22Rv1 (cell line): ENCODE measurements at regions not wholly inside any gene's neighbourhood (a gene's known extent, or its start where the extent isn't known, plus 50 kb on each side); places are given as distances from the start of the nearest gene placed in this dataset.
"Not testable (repeated sequence)": the region's sequence is repeated elsewhere in the genome, so short reads cannot be mapped to it uniquely, and the experiment has no call there.

ENCODE experiments used
- H3K27ac ChIP-seq: fragments of 450-650 bp; 2 replicates; pipeline ENCODE4 v1.5.1; 2017
- ZFX ChIP-seq: fragments of 450-650 bp; IDR thresholded peaks from 2 replicates; pipeline ENCODE4 v1.6.1; 2017; ENCODE audit warnings: antibody characterized with exemption, borderline replicate concordance
- TF ChIP-seq, protein P1 (sequence below): fragments of 450-650 bp; IDR thresholded peaks from 2 replicates; pipeline ENCODE4 v1.5.1; 2017; ENCODE audit warnings: mild to moderate bottlenecking

DNA sequence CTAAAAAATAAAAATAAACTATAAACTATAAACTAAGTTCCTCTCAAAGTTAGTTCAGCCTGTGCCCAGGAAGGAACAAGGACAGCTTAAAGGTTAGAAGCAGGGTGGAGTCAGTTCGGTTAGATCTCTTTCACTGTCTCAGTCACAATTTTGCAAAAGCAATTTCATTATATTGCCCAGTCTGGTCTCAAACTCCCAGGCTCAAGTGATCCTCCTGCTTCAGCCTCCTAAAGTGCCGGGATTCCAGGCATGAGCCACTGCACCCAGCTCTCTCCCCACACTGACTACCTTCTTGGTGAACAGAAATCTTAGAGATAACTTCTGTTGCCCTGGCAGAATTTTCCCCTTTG lies 146.3 kb upstream of the TRIM24 start:
- TF ChIP-seq, protein P1, sequence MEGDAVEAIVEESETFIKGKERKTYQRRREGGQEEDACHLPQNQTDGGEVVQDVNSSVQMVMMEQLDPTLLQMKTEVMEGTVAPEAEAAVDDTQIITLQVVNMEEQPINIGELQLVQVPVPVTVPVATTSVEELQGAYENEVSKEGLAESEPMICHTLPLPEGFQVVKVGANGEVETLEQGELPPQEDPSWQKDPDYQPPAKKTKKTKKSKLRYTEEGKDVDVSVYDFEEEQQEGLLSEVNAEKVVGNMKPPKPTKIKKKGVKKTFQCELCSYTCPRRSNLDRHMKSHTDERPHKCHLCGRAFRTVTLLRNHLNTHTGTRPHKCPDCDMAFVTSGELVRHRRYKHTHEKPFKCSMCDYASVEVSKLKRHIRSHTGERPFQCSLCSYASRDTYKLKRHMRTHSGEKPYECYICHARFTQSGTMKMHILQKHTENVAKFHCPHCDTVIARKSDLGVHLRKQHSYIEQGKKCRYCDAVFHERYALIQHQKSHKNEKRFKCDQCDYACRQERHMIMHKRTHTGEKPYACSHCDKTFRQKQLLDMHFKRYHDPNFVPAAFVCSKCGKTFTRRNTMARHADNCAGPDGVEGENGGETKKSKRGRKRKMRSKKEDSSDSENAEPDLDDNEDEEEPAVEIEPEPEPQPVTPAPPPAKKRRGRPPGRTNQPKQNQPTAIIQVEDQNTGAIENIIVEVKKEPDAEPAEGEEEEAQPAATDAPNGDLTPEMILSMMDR: no peak
- no peak for TF ChIP-seq ZFX
- no peak overlapping the region for H3K27ac ChIP-seq

DNA sequence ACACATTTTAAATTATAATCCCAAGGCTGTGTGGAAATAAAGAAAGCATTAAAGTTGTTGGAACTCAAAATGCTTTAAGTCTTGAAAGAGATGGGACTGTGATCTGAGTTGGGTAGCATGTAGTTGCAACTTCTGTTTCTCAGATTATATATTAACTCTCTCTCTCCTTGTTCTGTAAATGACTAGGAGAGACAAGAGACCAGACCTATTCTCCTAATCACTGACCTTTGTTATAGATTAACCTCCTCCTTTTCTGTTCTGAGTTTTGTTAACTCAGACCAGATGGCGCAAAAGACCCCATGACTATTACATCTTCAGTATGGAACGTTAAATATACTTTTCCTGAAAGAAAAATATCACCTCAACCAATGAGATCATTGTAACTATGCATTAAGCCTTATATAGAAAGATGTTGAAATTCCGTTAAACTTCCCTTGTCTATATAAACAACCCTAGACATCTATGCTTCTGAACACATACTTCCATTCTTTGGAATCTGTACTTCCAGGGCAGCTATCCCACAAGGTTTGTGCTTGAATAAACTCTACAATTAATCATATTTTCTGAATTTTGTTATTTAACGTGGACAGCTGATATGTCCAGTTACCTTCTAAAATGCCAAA lies 143.5 kb upstream of the TRIM24 start:
- TF ChIP-seq ZFX: no peak
- TF ChIP-seq, protein P1: no peak
- H3K27ac ChIP-seq: no peak overlapping the region

DNA sequence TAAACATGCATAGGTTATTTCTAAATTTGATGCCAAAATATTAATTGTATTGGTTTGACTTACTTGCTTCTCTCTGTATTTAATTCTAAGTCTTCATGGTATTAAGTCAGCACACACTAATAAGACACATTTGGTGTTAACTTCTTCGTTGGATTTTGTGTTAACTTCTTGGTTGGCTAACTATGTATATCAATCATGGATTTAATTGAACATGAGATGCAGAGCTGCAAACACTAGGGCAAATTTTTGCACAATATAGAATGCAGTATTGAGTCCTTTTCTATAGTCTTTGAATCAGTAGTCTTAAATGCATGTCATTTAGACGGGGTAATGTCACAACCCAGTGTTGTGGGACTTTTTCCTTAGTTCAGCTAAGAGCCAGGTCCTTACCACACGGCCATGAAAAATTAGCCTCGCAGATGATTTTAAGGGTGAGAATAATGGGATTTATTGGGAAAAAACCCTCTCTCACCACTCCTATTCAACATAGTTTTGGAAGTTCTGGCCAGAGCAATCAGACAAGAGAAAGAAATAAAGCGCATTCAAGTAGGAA lies 142.9 kb upstream of the TRIM24 start:
- H3K27ac ChIP-seq: no peak overlapping the region
- TF ChIP-seq, protein P1: no peak
- no peak for TF ChIP-seq ZFX

DNA sequence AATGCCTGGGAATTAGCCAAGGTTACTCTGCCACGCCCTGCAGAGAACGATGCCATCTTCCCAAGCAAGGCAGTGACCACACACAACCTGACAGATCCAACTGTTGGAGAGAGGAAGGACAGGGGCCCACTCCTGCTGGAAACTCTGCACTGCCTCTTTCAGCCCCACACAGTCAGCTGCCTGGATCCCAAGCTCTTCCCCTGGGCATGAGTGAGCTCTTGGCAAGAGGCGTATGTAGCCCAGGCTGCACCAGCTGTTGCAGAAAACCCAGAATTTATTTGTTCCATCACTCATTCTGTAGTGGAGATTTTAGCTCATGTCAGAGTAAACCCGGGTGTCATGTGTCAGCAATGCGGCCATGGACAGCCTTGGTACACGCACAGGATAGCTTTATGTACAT lies 135.1 kb upstream of the TRIM24 start:
- H3K27ac ChIP-seq: no peak overlapping the region
- no peak for TF ChIP-seq ZFX
- TF ChIP-seq, protein P1: no peak

DNA sequence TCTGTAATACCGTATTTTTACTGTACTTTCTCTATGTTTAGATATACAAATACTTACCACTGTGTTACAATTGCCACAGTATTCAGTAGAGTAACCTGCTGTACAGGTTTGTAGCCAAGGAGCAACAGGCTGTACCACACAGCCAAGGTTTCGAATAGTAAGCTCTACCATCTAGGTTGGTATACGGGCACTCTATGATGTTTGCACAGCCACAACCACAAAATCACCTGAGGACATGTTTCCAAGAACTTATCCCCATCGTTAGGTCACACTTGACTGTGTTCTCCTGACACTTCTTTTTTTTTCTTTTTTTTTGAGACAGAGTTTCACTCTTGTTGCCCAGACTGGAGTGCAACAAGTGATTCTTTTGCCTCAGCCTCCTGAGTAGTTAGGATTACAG lies 134.6 kb upstream of the TRIM24 start:
- no peak for TF ChIP-seq ZFX
- TF ChIP-seq, protein P1: no peak

DNA sequence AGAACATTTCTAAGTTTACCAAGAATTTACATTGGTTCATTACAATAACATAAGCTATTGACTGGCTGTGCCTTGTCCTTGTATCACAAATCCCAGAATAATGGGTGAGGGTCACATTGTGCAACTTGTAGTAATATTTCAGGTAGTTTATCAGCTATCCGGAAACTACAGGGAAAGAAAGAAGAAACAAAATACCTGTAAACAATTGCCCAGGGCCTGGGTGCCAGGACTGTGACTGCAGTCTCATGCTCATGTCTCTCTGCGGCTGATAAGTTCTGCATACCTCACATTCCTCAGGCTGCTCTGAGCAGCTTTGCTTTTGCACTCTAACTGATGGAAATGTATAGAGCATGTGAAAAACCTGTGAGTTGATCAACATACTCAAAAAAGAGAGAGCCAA lies 131.8 kb upstream of the TRIM24 start:
- TF ChIP-seq, protein P1: no peak
- TF ChIP-seq ZFX: no peak
- H3K27ac ChIP-seq: no peak overlapping the region

More for the DNA sequence above, 134.6 kb upstream of the TRIM24 start:
- H3K27ac ChIP-seq: no peak overlapping the region

DNA sequence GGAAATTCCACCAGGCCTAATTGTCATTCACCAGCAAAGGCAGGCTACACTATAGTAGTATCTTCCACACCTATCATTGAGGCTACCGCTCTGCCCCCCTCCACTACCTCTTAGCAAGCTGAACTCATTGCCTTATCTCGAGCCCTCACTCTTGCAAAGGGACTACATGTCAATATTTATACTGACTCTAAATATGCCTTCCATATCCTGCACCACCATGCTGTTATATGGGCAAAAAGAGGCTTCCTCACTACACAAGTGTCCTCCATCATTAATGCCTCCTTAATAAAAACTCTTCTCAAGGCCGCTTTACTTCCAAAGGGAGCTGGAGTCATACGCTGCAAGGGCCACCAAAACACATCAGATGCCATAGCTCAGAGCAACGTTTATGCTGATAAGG lies 127.2 kb upstream of the TRIM24 start:
- H3K27ac ChIP-seq: not testable (repeated sequence)

DNA sequence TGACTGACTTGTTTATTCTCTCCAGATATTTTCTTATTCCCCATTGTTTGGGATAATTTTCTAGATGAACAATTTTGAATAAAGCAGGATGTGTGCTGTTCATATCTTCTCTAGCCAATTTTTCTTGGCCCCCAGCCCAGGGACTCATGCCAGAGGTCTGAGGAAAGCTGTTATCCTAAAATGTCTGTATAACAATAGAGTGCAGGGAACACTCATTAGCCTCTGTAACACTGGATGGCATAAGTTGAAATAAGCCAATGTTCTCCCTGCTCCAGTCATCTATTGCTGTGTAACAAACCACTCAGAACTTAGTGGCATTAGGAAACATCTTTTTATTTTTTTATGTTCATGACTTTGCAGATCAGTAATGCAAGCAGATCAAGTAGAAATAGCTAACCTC lies 121.7 kb upstream of the TRIM24 start:
- H3K27ac ChIP-seq: no peak overlapping the region
- TF ChIP-seq, protein P1: no peak
- TF ChIP-seq ZFX: no peak

DNA sequence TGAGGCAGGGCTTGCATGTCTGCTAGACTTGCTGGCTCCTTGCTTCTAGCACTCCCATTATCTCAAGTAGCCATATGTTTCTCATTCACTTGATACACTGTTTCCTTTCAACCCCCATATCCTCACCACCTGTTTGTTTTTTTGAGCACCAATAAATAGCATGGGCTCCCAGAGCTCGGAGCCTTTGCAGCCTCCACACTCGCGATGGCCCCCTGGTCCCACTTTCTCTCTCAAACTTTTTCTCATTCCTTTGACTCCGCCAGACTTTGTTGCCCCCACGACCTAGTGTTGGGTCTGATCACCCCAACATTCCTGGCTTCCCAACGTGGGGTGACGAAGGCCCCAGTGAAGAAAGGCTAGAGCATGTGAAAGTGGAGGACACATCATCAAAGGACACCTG lies 120.8 kb upstream of the TRIM24 start:
- not testable (repeated sequence) for H3K27ac ChIP-seq
